HEK293 (cell line): ENCODE measurements at regions not wholly inside any gene's neighbourhood (a gene's known extent, or its start where the extent isn't known, plus 50 kb on each side); places are given as distances from the start of the nearest gene placed in this dataset.

ENCODE experiments used
- CTCF ChIA-PET: fragments of 350-600 bp; formaldehyde crosslinking; extraction: SDS; loops from one replicate; lab custom pipeline; 2021; ENCODE audit warnings: antibody characterized with exemption; lab: Yijun Ruan, JAX
- POLR2A ChIA-PET: fragments of 300-600 bp; formaldehyde crosslinking; extraction: SDS; loops from one replicate; lab custom pipeline; 2020; ENCODE audit warnings: antibody characterized with exemption, inconsistent platforms; lab: Yijun Ruan, JAX
- H3K27ac ChIP-seq: fragments of 200-500 bp; sonication (Bioruptor generic); 2 replicates; pipeline ENCODE4 v1.5.1; 2014; ENCODE audit warnings: low read depth, low read length, control low read depth, inconsistent platforms; ENCODE audit errors: extremely low read depth
- H3K36me3 ChIP-seq, 2 experiments: fragments of 200-500 bp in 1 of 2; sonication (Bioruptor generic) in 1 of 2; 1 replicate in 1 of 2; 2 replicates in 1 of 2; pipeline ENCODE4 v1.5.1; 2014 to 2017; ENCODE audit warnings: inconsistent platforms in 2 of 2, low read length in 2 of 2; ENCODE audit not compliant: control insufficient read depth in 2 of 2, insufficient read depth in 1 of 2
- H3K4me1 ChIP-seq: fragments of 200-500 bp; sonication (Bioruptor generic); 2 replicates; pipeline ENCODE4 v1.5.1; 2014; ENCODE audit warnings: mild to moderate bottlenecking, low read length, inconsistent platforms; ENCODE audit not compliant: control insufficient read depth, insufficient read depth
- H3K4me3 ChIP-seq: 2 replicates; pipeline ENCODE4 v1.5.1; 2011; ENCODE audit warnings: low read depth, mild to moderate bottlenecking, control low read depth, low read length, moderate library complexity
- H3K9me3 ChIP-seq: fragments of 200-500 bp; sonication (Bioruptor generic); 2 replicates; pipeline ENCODE4 v1.5.1; 2014; ENCODE audit warnings: low read depth, low read length, inconsistent platforms; ENCODE audit not compliant: control insufficient read depth, insufficient read depth
- BCL11A ChIP-seq: fragments of 450-650 bp; formaldehyde crosslinking; IDR thresholded peaks from 2 replicates; pipeline ENCODE4 v1.5.1; 2016; ENCODE audit warnings: low read depth, missing biosample characterization, missing genetic modification characterization
- GLI4 ChIP-seq: fragments of 450-650 bp; formaldehyde crosslinking; IDR thresholded peaks from 2 replicates; pipeline ENCODE4 v1.5.1; 2016; ENCODE audit warnings: missing biosample characterization, missing genetic modification characterization
- HOXA7 ChIP-seq: sonication (generic); formaldehyde crosslinking; IDR thresholded peaks from 2 replicates; pipeline ENCODE4 v1.8.1; 2022; ENCODE audit warnings: missing genetic modification reagents, borderline replicate concordance
- HOXC10 ChIP-seq: sonication (generic); formaldehyde crosslinking; IDR thresholded peaks from 2 replicates; pipeline ENCODE4 v1.8.1; 2023; ENCODE audit warnings: mild to moderate bottlenecking, missing genetic modification reagents
- OSR2 ChIP-seq: fragments of 450-650 bp; formaldehyde crosslinking; IDR thresholded peaks from 2 replicates; pipeline ENCODE4 v1.5.1; 2016; ENCODE audit warnings: missing biosample characterization, missing genetic modification characterization
- SCRT1 ChIP-seq: fragments of 450-650 bp; formaldehyde crosslinking; IDR thresholded peaks from 2 replicates; pipeline ENCODE4 v1.5.1; 2016; ENCODE audit warnings: missing biosample characterization, missing genetic modification characterization, borderline replicate concordance
- WT1 ChIP-seq: fragments of 450-650 bp; formaldehyde crosslinking; IDR thresholded peaks from 2 replicates; pipeline ENCODE4 v1.5.1; 2016; ENCODE audit warnings: missing biosample characterization, missing genetic modification characterization
- ZBTB17 ChIP-seq: fragments of 450-650 bp; formaldehyde crosslinking; IDR thresholded peaks from 2 replicates; pipeline ENCODE4 v1.5.1; 2016; ENCODE audit warnings: missing biosample characterization, missing genetic modification characterization
- ZFP37 ChIP-seq: fragments of 450-650 bp; formaldehyde crosslinking; IDR thresholded peaks from 2 replicates; pipeline ENCODE4 v1.5.1; 2016; ENCODE audit warnings: missing biosample characterization, missing genetic modification characterization
- ZFP41 ChIP-seq: fragments of 450-650 bp; formaldehyde crosslinking; IDR thresholded peaks from 2 replicates; pipeline ENCODE4 v1.5.1; 2016; ENCODE audit warnings: missing biosample characterization, missing genetic modification characterization, borderline replicate concordance
- ZNF138 ChIP-seq: fragments of 450-650 bp; formaldehyde crosslinking; IDR thresholded peaks from 2 replicates; pipeline ENCODE4 v1.5.1; 2016; ENCODE audit warnings: missing biosample characterization, missing genetic modification characterization, borderline replicate concordance
- ZNF16 ChIP-seq: fragments of 450-650 bp; formaldehyde crosslinking; IDR thresholded peaks from 2 replicates; pipeline ENCODE4 v1.5.1; 2016; ENCODE audit warnings: low read depth, missing biosample characterization, missing genetic modification characterization
- ZNF174 ChIP-seq: fragments of 450-650 bp; formaldehyde crosslinking; IDR thresholded peaks from 2 replicates; pipeline ENCODE4 v1.5.0; 2017; ENCODE audit warnings: missing biosample characterization, mild to moderate bottlenecking, missing genetic modification characterization
- ZNF221 ChIP-seq: fragments of 450-650 bp; formaldehyde crosslinking; IDR thresholded peaks from 2 replicates; pipeline ENCODE4 v1.5.1; 2017; ENCODE audit warnings: missing biosample characterization, missing genetic modification characterization, borderline replicate concordance
- ZNF26 ChIP-seq: fragments of 450-650 bp; formaldehyde crosslinking; IDR thresholded peaks from 2 replicates; pipeline ENCODE4 v1.5.1; 2016; ENCODE audit warnings: missing biosample characterization, missing genetic modification characterization
- ZNF302 ChIP-seq: fragments of 450-650 bp; formaldehyde crosslinking; IDR thresholded peaks from 2 replicates; pipeline ENCODE4 v1.5.1; 2016; ENCODE audit warnings: missing biosample characterization, missing genetic modification characterization, low read depth
- ZNF629 ChIP-seq: fragments of 450-650 bp; formaldehyde crosslinking; IDR thresholded peaks from 2 replicates; pipeline ENCODE4 v1.5.1; 2017; ENCODE audit warnings: missing biosample characterization, missing genetic modification characterization
- ZSCAN30 ChIP-seq: fragments of 450-650 bp; IDR thresholded peaks from 2 replicates; pipeline ENCODE4 v1.5.1; 2018; ENCODE audit warnings: missing biosample characterization, mild to moderate bottlenecking, missing genetic modification characterization, moderate library complexity
- TF ChIP-seq, protein P1 (sequence below): fragments of 450-650 bp; IDR thresholded peaks from 2 replicates; pipeline ENCODE4 v1.5.1; 2018; ENCODE audit warnings: missing biosample characterization, mild to moderate bottlenecking, missing genetic modification characterization
- TF ChIP-seq, protein P2 (sequence below): fragments of 450-650 bp; formaldehyde crosslinking; IDR thresholded peaks from 2 replicates; pipeline ENCODE4 v1.5.1; 2016; ENCODE audit warnings: missing biosample characterization, missing genetic modification characterization
- TF ChIP-seq, protein P3 (sequence below): fragments of 450-650 bp; formaldehyde crosslinking; IDR thresholded peaks from 2 replicates; pipeline ENCODE4 v1.5.1; 2017; ENCODE audit warnings: missing biosample characterization, missing genetic modification characterization

DNA sequence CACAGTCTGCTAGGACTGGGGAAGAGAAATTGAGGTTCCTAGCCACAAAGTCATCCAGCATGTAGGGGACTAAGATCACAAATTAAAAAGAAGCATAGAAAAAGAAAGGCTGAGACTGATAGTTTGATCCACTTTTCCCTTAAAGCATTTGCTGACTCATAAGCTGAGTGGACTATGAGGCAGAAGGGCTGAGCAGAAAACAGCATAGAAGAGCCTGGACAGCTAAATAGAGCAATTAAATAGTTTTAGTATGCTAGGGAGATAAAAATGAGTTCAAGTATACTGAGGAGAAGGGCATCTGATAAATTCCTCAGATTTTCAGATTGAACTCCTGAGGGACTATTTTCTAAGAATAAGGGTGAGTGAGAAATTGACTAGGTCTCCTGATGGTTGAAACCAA lies 155.9 kb upstream of the EGR2 start (continued):
- TF ChIP-seq OSR2 (tag by site-specific recombination): no peak
- no peak for TF ChIP-seq ZNF138 (tag by site-specific recombination)
- no peak for TF ChIP-seq GLI4 (tag by site-specific recombination)
- no peak for TF ChIP-seq SCRT1
- no peak for TF ChIP-seq HOXA7 (CRISPR knock-in tag)
- TF ChIP-seq ZFP37 (tag by site-specific recombination): no peak
- no peak for TF ChIP-seq ZNF629
- TF ChIP-seq, all 188 proteins: peak for 0

GRCh38 chr10:62964026-62964425 lies 147.9 kb upstream of the EGR2 start:
- POLR2A ChIA-PET: no interaction called here
- Histone ChIP-seq H3K4me1 (no peaks in the 10 kb centered on the region), H3K4me3 (no peak overlapping the region), H3K36me3 (no peaks in the 10 kb centered on the region), H3K27ac (no peak overlapping the region), H3K9me3 (no peaks in the 10 kb centered on the region)
- TF ChIP-seq, protein P1, sequence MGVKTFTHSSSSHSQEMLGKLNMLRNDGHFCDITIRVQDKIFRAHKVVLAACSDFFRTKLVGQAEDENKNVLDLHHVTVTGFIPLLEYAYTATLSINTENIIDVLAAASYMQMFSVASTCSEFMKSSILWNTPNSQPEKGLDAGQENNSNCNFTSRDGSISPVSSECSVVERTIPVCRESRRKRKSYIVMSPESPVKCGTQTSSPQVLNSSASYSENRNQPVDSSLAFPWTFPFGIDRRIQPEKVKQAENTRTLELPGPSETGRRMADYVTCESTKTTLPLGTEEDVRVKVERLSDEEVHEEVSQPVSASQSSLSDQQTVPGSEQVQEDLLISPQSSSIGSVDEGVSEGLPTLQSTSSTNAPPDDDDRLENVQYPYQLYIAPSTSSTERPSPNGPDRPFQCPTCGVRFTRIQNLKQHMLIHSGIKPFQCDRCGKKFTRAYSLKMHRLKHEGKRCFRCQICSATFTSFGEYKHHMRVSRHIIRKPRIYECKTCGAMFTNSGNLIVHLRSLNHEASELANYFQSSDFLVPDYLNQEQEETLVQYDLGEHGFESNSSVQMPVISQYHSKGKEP (tag by site-specific recombination): no peak
- TF ChIP-seq BCL11A (tag by site-specific recombination): no peak
- no peak for TF ChIP-seq ZNF26 (tag by site-specific recombination)
- TF ChIP-seq WT1 (tag by site-specific recombination): no peak
- TF ChIP-seq ZNF302 (tag by site-specific recombination): no peak
- CTCF ChIA-PET: interaction anchor here (0.7 kb wide), 1 partner anchor 46 kb away, joined by 3 read pairs; no protein-coding TSS in a partner anchor

- ChIA-PET CTCF (no interaction called here), POLR2A (no interaction called here)
- no peak for TF ChIP-seq ZSCAN30
- peak; percentile 33; the same call in 1 of the 2 replicates for TF ChIP-seq ZBTB17 (tag by site-specific recombination)
- TF ChIP-seq ZFP41 (tag by site-specific recombination): no peak
- no peaks in the 10 kb centered on the region for H3K4me1 ChIP-seq
- no peak overlapping the region for H3K4me3 ChIP-seq
- H3K9me3 ChIP-seq: no peaks in the 10 kb centered on the region
- no peaks in the 10 kb centered on the region for H3K36me3 ChIP-seq
- H3K27ac ChIP-seq: no peak overlapping the region
These were observed 145.9 kb upstream of the EGR2 start for GRCh38 chr10:62961951-62962523.

DNA sequence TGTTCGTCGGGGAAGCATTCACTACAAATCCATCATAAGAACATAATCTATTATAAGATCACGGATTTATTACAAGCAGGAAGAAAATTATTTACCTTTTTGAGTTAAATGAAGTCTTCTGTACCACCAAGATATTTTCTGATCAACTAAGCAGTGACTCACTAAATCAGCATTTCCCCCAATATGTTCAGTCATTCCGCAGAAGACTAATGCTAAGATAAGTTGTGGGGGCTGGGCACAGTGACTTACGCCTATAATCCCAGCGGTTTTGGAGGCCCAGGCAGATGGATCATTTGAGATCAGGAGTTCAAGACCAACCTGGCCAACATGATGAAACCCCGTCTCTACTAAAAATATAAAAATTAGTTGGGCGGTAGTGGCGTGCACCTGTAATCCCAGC lies 144.2 kb upstream of the EGR2 start:
- Histone ChIP-seq H3K4me3 (no peak overlapping the region), H3K9me3 (no peaks in the 10 kb centered on the region), H3K27ac (no peak overlapping the region), H3K36me3 (no peaks in the 10 kb centered on the region), H3K4me1 (no peaks in the 10 kb centered on the region)
- ChIA-PET POLR2A (no interaction called here), CTCF (no interaction called here)
- TF ChIP-seq, protein P2, sequence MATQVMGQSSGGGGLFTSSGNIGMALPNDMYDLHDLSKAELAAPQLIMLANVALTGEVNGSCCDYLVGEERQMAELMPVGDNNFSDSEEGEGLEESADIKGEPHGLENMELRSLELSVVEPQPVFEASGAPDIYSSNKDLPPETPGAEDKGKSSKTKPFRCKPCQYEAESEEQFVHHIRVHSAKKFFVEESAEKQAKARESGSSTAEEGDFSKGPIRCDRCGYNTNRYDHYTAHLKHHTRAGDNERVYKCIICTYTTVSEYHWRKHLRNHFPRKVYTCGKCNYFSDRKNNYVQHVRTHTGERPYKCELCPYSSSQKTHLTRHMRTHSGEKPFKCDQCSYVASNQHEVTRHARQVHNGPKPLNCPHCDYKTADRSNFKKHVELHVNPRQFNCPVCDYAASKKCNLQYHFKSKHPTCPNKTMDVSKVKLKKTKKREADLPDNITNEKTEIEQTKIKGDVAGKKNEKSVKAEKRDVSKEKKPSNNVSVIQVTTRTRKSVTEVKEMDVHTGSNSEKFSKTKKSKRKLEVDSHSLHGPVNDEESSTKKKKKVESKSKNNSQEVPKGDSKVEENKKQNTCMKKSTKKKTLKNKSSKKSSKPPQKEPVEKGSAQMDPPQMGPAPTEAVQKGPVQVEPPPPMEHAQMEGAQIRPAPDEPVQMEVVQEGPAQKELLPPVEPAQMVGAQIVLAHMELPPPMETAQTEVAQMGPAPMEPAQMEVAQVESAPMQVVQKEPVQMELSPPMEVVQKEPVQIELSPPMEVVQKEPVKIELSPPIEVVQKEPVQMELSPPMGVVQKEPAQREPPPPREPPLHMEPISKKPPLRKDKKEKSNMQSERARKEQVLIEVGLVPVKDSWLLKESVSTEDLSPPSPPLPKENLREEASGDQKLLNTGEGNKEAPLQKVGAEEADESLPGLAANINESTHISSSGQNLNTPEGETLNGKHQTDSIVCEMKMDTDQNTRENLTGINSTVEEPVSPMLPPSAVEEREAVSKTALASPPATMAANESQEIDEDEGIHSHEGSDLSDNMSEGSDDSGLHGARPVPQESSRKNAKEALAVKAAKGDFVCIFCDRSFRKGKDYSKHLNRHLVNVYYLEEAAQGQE (tag by site-specific recombination): no peak
- TF ChIP-seq ZNF174 (tag by site-specific recombination) (no peak), HOXC10 (CRISPR knock-in tag) (no peak), ZNF16 (no peak), ZNF221 (tag by site-specific recombination) (no peak)
- TF ChIP-seq, protein P3, sequence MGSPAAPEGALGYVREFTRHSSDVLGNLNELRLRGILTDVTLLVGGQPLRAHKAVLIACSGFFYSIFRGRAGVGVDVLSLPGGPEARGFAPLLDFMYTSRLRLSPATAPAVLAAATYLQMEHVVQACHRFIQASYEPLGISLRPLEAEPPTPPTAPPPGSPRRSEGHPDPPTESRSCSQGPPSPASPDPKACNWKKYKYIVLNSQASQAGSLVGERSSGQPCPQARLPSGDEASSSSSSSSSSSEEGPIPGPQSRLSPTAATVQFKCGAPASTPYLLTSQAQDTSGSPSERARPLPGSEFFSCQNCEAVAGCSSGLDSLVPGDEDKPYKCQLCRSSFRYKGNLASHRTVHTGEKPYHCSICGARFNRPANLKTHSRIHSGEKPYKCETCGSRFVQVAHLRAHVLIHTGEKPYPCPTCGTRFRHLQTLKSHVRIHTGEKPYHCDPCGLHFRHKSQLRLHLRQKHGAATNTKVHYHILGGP (tag by site-specific recombination): no peak
